Mucosa of rectum (tissue), 2 donors: ENCODE measurements at regions not wholly inside any gene's neighbourhood (a gene's known extent, or its start where the extent isn't known, plus 50 kb on each side); places are given as distances from the start of the nearest gene placed in this dataset.
A peak's percentile ranks its signal among the peaks of the same experiment; 100 is the strongest.

Experiments used
- H3K27ac ChIP-seq, 2 donors: one replicate each; pipeline ENCODE4 v1.7.0; 2013; ENCODE audit warnings: inconsistent platforms in 2 of 2, low read depth in 2 of 2, low read length in 2 of 2
- H3K27me3 ChIP-seq, 2 donors: one replicate each; pipeline ENCODE4 v1.7.0; 2013; ENCODE audit warnings: low read length in 2 of 2; ENCODE audit not compliant: control insufficient read depth in 2 of 2, insufficient read depth in 2 of 2
- H3K36me3 ChIP-seq, 2 donors: one replicate each; pipeline ENCODE4 v1.7.0; 2013; ENCODE audit warnings: low read length in 2 of 2; ENCODE audit not compliant: control insufficient read depth in 2 of 2, insufficient read depth in 2 of 2
- H3K4me1 ChIP-seq, 2 donors: one replicate each; pipeline ENCODE4 v1.7.0; 2013; ENCODE audit warnings: low read length in 2 of 2, mild to moderate bottlenecking in 1 of 2; ENCODE audit not compliant: control insufficient read depth in 2 of 2, insufficient read depth in 2 of 2
- H3K4me3 ChIP-seq, 2 donors: one replicate each; pipeline ENCODE4 v1.7.0; 2013; ENCODE audit warnings: low read length in 2 of 2
- H3K9ac ChIP-seq, 2 donors: one replicate each; pipeline ENCODE4 v1.7.0; 2013; ENCODE audit warnings: low read length in 2 of 2, low read depth in 1 of 2, mild to moderate bottlenecking in 1 of 2
- H3K9me3 ChIP-seq, 2 donors: one replicate each; pipeline ENCODE4 v1.7.0; 2013; ENCODE audit warnings: low read length in 2 of 2; ENCODE audit not compliant: control insufficient read depth in 2 of 2
- donor health status: healthy.
- donor health status: Normal muscosa, but diverticular disease.

GRCh38 chr1:234778221-234779159 lies 168.5 kb upstream of the IRF2BP2 start:
- Histone ChIP-seq H3K36me3 (no peaks in the 10 kb centered on the region), H3K27me3 (no peaks in the 10 kb centered on the region), H3K9me3 (no peaks in the 10 kb centered on the region), H3K4me1 (peaks cover 0 to 6% of the 10 kb centered on the region in 2 donors), H3K27ac (no peak overlapping the region), H3K9ac (no peak overlapping the region), H3K4me3 (no peak overlapping the region)

GRCh38 chr1:234777856-234778220 lies 167.9 kb upstream of the IRF2BP2 start:
- Histone ChIP-seq H3K9me3 (no peaks in the 10 kb centered on the region), H3K4me1 (peaks cover 0 to 6% of the 10 kb centered on the region in 2 donors), H3K36me3 (no peaks in the 10 kb centered on the region), H3K27me3 (no peaks in the 10 kb centered on the region), H3K4me3 (no peak overlapping the region), H3K27ac (no peak overlapping the region), H3K9ac (no peak overlapping the region)

- Histone ChIP-seq H3K9ac (no peak overlapping the region), H3K4me1 (peaks cover 1 to 6% of the 10 kb centered on the region in 2 donors), H3K4me3 (no peak overlapping the region), H3K27ac (no peak overlapping the region), H3K9me3 (no peaks in the 10 kb centered on the region), H3K27me3 (no peaks in the 10 kb centered on the region), H3K36me3 (no peaks in the 10 kb centered on the region)
Measured at GRCh38 chr1:234776876-234777855, 167.2 kb upstream of the IRF2BP2 start.

- Histone ChIP-seq H3K4me1 (peaks cover 6 to 9% of the 10 kb centered on the region in 2 donors), H3K9ac (no peak overlapping the region), H3K27me3 (no peaks in the 10 kb centered on the region), H3K9me3 (no peaks in the 10 kb centered on the region), H3K27ac (no peak overlapping the region), H3K36me3 (no peaks in the 10 kb centered on the region), H3K4me3 (no peak overlapping the region)
Measured at GRCh38 chr1:234776256-234776875, 166.4 kb upstream of the IRF2BP2 start.

GRCh38 chr1:234775477-234776246 lies 165.7 kb upstream of the IRF2BP2 start:
- no peaks in the 10 kb centered on the region for H3K36me3 ChIP-seq
- H3K4me3 ChIP-seq: no peak overlapping the region
- H3K9me3 ChIP-seq: no peaks in the 10 kb centered on the region
- peaks cover 6 to 10% of the 10 kb centered on the region in 2 donors for H3K4me1 ChIP-seq
- no peaks in the 10 kb centered on the region for H3K27me3 ChIP-seq
- peak overlapping the region in 1 of 2 donors; percentile 19 for H3K27ac ChIP-seq
- H3K9ac ChIP-seq: no peak overlapping the region

- Histone ChIP-seq H3K27ac (peak overlapping the region in 1 of 2 donors; percentile 19), H3K4me1 (peaks cover 6 to 10% of the 10 kb centered on the region in 2 donors), H3K4me3 (no peak overlapping the region), H3K9me3 (no peaks in the 10 kb centered on the region), H3K36me3 (no peaks in the 10 kb centered on the region), H3K27me3 (no peaks in the 10 kb centered on the region), H3K9ac (no peak overlapping the region)
Measured at GRCh38 chr1:234774971-234775370, 165.0 kb upstream of the IRF2BP2 start.

GRCh38 chr1:234773936-234774677 lies 164.1 kb upstream of the IRF2BP2 start:
- H3K27me3 ChIP-seq: no peaks in the 10 kb centered on the region
- H3K9ac ChIP-seq: no peak overlapping the region
- H3K4me3 ChIP-seq: no peak overlapping the region
- H3K4me1 ChIP-seq: peaks cover 8 to 12% of the 10 kb centered on the region in 2 donors
- H3K27ac ChIP-seq: no peak overlapping the region
- H3K36me3 ChIP-seq: no peaks in the 10 kb centered on the region
- H3K9me3 ChIP-seq: no peaks in the 10 kb centered on the region

GRCh38 chr1:234772345-234773147 lies 162.6 kb upstream of the IRF2BP2 start:
- H3K36me3 ChIP-seq: no peaks in the 10 kb centered on the region
- no peak overlapping the region for H3K4me3 ChIP-seq
- H3K27me3 ChIP-seq: no peaks in the 10 kb centered on the region
- H3K4me1 ChIP-seq: peaks cover 16 to 20% of the 10 kb centered on the region in 2 donors
- peak overlapping the region in 1 of 2 donors; percentile 42 for H3K9ac ChIP-seq
- H3K27ac ChIP-seq: peak overlapping the region; percentile 64 to 75
- H3K9me3 ChIP-seq: no peaks in the 10 kb centered on the region
